Astrocyte (in vitro differentiated cells and primary cell): ENCODE measurements at regions not wholly inside any gene's neighbourhood (a gene's known extent, or its start where the extent isn't known, plus 50 kb on each side); places are given as distances from the start of the nearest gene placed in this dataset.

Experiments used
- DNase-seq: peaks from one replicate; pipeline ENCODE4 v3.0.0-alpha.2; 2010; ENCODE audit warnings: low read depth
- FAIRE-seq: peaks from 2 replicates; lab custom pipeline; 2011; peaks lifted over from hg19 to GRCh38; lab: Jason Lieb, UNC
- H2AFZ ChIP-seq: 2 replicates; pipeline ENCODE4 v1.6.0; 2012; ENCODE audit warnings: low read depth, low read length, inconsistent platforms
- H3K27ac ChIP-seq: 2 replicates; pipeline ENCODE4 v1.5.1; 2011; ENCODE audit warnings: low read depth, low read length, inconsistent platforms
- H3K27me3 ChIP-seq: 2 replicates; pipeline ENCODE4 v1.6.0; 2011; ENCODE audit warnings: low read length, inconsistent platforms; ENCODE audit not compliant: insufficient read depth
- H3K36me3 ChIP-seq: 2 replicates; pipeline ENCODE4 v1.5.1; 2011; ENCODE audit warnings: low read length, inconsistent platforms; ENCODE audit not compliant: insufficient read depth
- H3K4me1 ChIP-seq: 2 replicates; pipeline ENCODE4 v1.5.1; 2011; ENCODE audit warnings: low read length, inconsistent platforms; ENCODE audit not compliant: insufficient read depth
- H3K4me2 ChIP-seq: 2 replicates; pipeline ENCODE4 v1.6.0; 2012; ENCODE audit warnings: low read length, inconsistent platforms
- H3K4me3 ChIP-seq: 2 replicates; pipeline ENCODE4 v1.5.1; 2011; ENCODE audit warnings: low read depth, mild to moderate bottlenecking, low read length, inconsistent platforms; ENCODE audit not compliant: insufficient read depth
- H3K79me2 ChIP-seq: 2 replicates; pipeline ENCODE4 v1.6.0; 2012; ENCODE audit warnings: mild to moderate bottlenecking, low read length, inconsistent platforms; ENCODE audit not compliant: insufficient read depth
- H3K9ac ChIP-seq: 2 replicates; pipeline ENCODE4 v1.6.0; 2012; ENCODE audit warnings: mild to moderate bottlenecking, low read length, inconsistent platforms
- H3K9me3 ChIP-seq: 2 replicates; pipeline ENCODE4 v1.5.1; 2012; ENCODE audit warnings: low read depth, mild to moderate bottlenecking, low read length, inconsistent platforms; ENCODE audit not compliant: insufficient read depth
- H4K20me1 ChIP-seq: 2 replicates; pipeline ENCODE4 v1.6.0; 2012; ENCODE audit warnings: low read length, inconsistent platforms; ENCODE audit not compliant: insufficient read depth
- H3K27ac Mint-ChIP-seq: one replicate; pipeline ENCODE4 v1.8.0; 2021; ENCODE audit warnings: mild to moderate bottlenecking, mixed read lengths; ENCODE audit not compliant: unreplicated experiment
- H3K27me3 Mint-ChIP-seq: one replicate; pipeline ENCODE4 v1.8.0; 2021; ENCODE audit warnings: low read depth, mixed read lengths; ENCODE audit not compliant: unreplicated experiment
- H3K36me3 Mint-ChIP-seq: one replicate; pipeline ENCODE4 v1.8.0; 2021; ENCODE audit warnings: low read depth, mixed read lengths; ENCODE audit not compliant: unreplicated experiment
- H3K4me1 Mint-ChIP-seq: one replicate; pipeline ENCODE4 v1.8.0; 2021; ENCODE audit warnings: low read depth, mixed read lengths; ENCODE audit not compliant: unreplicated experiment
- H3K4me3 Mint-ChIP-seq: one replicate; pipeline ENCODE4 v1.8.0; 2021; ENCODE audit warnings: mild to moderate bottlenecking, moderate library complexity, mixed read lengths; ENCODE audit not compliant: unreplicated experiment
- H3K9me3 Mint-ChIP-seq: one replicate; pipeline ENCODE4 v1.8.0; 2021; ENCODE audit warnings: mild to moderate bottlenecking, mixed read lengths; ENCODE audit not compliant: unreplicated experiment
- EZH2 ChIP-seq: IDR thresholded peaks from 2 replicates; pipeline ENCODE4 v1.6.1; 2012; ENCODE audit warnings: mild to moderate bottlenecking, low read length, inconsistent platforms; ENCODE audit not compliant: insufficient read depth
- TF ChIP-seq, protein P1 (sequence below): IDR thresholded peaks from 2 replicates; pipeline ENCODE4 v1.5.1; 2011; ENCODE audit warnings: low read depth, mild to moderate bottlenecking, inconsistent platforms, low read length, moderate library complexity; ENCODE audit not compliant: insufficient read depth

DNA sequence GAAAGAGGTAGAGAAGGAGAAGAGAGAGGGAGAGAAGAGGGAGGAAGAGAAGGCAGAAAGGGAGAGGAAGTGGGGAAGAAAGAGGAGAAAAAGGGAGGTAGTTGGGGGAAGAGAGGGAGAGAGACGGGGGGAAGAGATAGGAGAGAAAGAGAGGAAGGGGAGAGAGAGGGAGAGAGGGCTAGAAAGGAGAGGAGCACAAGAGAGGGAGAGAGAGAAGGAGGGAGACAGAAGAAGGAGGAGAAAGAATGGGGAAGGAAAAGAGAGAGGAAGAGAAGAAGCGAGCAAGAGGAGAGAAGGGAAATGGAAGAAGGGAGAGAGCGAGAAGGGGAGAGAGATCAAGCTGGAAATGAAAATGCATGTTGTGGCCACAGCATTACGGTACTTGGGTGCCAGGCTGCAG, 1368.4 kb upstream of the TMEM132C start:
- Histone ChIP-seq H3K27ac (no peak overlapping the region), H3K4me1 (no peaks in the 10 kb centered on the region), H3K4me3 (no peak overlapping the region), H3K4me2 (no peak overlapping the region), H3K9ac (no peak overlapping the region), H3K27me3 (peaks cover 3% of the 10 kb centered on the region), H3K9me3 (no peaks in the 10 kb centered on the region), H3K79me2 (no peaks in the 10 kb centered on the region), H3K36me3 (no peaks in the 10 kb centered on the region), H4K20me1 (no peaks in the 10 kb centered on the region), H2AFZ (no peak overlapping the region)
- Mint-ChIP-seq H3K27ac (no peak overlapping the region), H3K36me3 (no peaks in the 10 kb centered on the region), H3K4me1 (no peaks in the 10 kb centered on the region), H3K4me3 (no peak overlapping the region), H3K9me3 (peaks cover 6% of the 10 kb centered on the region), H3K27me3 (no peaks in the 10 kb centered on the region)
- no peak for TF ChIP-seq EZH2
- TF ChIP-seq, protein P1, sequence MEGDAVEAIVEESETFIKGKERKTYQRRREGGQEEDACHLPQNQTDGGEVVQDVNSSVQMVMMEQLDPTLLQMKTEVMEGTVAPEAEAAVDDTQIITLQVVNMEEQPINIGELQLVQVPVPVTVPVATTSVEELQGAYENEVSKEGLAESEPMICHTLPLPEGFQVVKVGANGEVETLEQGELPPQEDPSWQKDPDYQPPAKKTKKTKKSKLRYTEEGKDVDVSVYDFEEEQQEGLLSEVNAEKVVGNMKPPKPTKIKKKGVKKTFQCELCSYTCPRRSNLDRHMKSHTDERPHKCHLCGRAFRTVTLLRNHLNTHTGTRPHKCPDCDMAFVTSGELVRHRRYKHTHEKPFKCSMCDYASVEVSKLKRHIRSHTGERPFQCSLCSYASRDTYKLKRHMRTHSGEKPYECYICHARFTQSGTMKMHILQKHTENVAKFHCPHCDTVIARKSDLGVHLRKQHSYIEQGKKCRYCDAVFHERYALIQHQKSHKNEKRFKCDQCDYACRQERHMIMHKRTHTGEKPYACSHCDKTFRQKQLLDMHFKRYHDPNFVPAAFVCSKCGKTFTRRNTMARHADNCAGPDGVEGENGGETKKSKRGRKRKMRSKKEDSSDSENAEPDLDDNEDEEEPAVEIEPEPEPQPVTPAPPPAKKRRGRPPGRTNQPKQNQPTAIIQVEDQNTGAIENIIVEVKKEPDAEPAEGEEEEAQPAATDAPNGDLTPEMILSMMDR, result no peak
- DNase-seq, result no peak
- FAIRE-seq, result no peak

DNA sequence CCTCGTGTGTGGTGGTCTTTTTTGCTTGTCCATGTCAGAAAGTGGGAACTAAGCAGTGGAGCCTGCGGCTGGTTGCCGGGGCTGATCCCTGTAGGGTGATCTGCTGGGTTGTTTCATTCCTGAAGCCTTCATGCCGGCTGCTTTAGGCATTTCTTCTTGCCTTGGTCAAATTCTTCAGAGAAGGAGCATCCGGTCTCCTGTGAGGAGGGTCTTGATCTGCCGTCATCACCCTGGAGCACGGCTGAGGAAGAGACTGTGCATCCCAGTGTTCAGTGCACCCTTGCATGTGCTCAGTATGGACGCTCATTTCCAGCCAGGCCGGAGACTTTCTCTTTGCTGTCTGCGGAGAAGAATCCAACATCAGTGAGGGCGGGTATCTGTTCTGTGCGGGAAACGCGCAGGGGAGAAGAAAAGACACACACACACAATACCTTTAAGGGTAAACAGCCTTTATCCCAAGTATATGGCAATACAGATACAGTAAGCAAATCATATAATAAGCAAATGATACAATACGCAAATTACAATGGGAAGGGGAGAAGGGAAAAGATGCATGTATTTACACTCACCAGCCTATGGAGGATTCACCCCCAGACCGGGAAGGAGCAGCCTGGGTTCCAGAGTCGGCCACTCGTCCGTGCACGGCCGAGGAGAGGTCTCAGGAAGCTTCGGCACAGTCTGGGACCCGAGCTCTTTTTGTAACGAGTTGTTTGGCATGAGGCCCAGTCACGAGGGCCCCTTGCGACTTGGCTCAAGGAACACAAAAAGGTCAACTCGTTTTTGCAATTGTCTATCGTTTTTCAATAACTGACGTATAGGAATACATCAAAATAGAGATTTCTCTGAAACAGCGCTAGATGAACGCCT, 1366.8 kb upstream of the TMEM132C start:
- no peak for DNase-seq
- Mint-ChIP-seq H3K9me3 (peaks cover 6% of the 10 kb centered on the region), H3K27ac (no peak overlapping the region), H3K4me1 (no peaks in the 10 kb centered on the region), H3K4me3 (no peak overlapping the region), H3K36me3 (no peaks in the 10 kb centered on the region), H3K27me3 (no peaks in the 10 kb centered on the region)
- H4K20me1 ChIP-seq, result no peaks in the 10 kb centered on the region
- no peak overlapping the region for H3K9ac ChIP-seq
- H3K27ac ChIP-seq, result no peak overlapping the region
- no peaks in the 10 kb centered on the region for H3K36me3 ChIP-seq
- H3K9me3 ChIP-seq, result no peaks in the 10 kb centered on the region
- TF ChIP-seq, protein P1, result no peak
- no peak for TF ChIP-seq EZH2
- no peaks in the 10 kb centered on the region for H3K4me1 ChIP-seq
- no peak overlapping the region for H2AFZ ChIP-seq
- H3K27me3 ChIP-seq, result peaks cover 3% of the 10 kb centered on the region
- H3K4me2 ChIP-seq, result no peak overlapping the region
- no peak overlapping the region for H3K4me3 ChIP-seq
- no peak for FAIRE-seq
- no peaks in the 10 kb centered on the region for H3K79me2 ChIP-seq
